NCI-H2227 (cell line): ENCODE measurements at regions not wholly inside any gene's neighbourhood (a gene's known extent, or its start where the extent isn't known, plus 50 kb on each side); places are given as distances from the start of the nearest gene placed in this dataset.
"Not testable (repeated sequence)": the region's sequence is repeated elsewhere in the genome, so short reads cannot be mapped to it uniquely, and the experiment has no call there.

Source experiments
- DNase-seq: peaks from one replicate; lab custom pipeline; 2025; ENCODE audit not compliant: unreplicated experiment; lab: John Stamatoyannopoulos, UW

DNA sequence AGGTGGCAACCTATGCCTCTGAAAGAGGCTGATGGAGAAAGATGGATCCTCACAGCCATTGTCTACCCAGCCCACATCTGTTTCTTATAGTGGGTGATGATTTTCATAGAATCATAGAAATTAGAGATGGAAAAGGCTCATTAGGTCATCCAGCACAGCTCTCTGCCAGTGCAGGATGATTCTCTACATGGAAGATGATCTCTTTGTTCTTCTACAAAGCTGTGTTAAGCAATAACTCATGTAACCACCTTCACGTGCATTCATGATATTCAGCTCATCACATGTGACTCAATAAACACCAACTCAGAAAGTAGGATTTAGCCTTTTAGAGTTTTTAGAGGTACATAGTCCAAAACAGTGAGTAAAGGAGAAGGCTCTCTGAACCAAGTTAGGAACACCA lies 539.4 kb upstream of the ID2 start:
- no peak for DNase-seq

- no peak for DNase-seq
Observed at GRCh38 chr2:8144131-8144631, 537.7 kb upstream of the ID2 start.

GRCh38 chr2:8144785-8145184 lies 537.1 kb upstream of the ID2 start:
- no peak for DNase-seq

GRCh38 chr2:8145375-8145774 lies 536.5 kb upstream of the ID2 start:
- not testable (repeated sequence) for DNase-seq

GRCh38 chr2:8146132-8147005 lies 535.5 kb upstream of the ID2 start:
- DNase-seq, result no peak

GRCh38 chr2:8148260-8149006 lies 533.4 kb upstream of the ID2 start:
- DNase-seq, result no peak

DNA sequence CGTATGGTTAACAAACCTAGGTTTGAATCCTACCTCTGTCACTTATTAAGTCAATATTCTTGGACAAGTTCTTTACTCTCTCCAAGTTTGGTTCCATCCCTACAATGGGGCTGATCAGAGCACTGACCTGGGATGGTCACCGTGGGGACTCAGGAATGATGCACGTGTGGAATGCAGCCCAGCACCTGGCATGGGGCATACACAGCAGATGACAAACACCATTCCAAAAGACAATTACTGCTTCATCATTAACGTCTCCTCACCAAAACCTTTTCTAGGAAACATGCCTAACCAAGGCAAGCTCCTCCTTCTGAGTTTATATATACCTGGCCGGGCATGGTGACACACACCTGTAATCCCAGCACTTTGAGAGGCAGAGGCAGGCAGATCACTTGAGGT lies 532.9 kb upstream of the ID2 start:
- no peak for DNase-seq

DNA sequence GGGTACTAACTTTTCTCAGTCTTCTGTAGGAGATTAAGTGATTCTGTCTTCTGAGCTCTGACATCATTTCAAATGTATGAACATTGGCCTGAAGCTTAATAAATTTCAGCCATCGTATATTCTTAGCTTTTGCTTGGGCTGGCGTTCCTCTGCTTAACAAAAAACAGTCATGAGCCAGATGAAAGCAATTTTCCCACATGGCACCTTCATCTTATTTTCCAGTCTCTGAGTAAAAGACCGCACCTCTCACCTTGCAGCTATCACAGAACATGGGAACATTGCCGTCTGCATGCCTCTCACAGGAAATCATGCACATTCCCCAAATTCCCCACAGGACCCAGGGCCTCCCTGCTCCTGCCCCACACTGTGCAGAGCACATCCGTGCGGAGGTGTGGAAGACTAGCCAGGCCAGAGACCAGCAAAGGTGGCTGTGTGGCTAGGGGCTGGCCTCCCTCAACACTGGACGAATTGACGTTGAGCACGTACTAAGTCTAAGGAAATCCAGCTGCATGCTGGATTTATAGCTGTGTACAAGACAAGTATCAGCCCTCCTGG lies 531.8 kb upstream of the ID2 start:
- DNase-seq, result no peak

DNA sequence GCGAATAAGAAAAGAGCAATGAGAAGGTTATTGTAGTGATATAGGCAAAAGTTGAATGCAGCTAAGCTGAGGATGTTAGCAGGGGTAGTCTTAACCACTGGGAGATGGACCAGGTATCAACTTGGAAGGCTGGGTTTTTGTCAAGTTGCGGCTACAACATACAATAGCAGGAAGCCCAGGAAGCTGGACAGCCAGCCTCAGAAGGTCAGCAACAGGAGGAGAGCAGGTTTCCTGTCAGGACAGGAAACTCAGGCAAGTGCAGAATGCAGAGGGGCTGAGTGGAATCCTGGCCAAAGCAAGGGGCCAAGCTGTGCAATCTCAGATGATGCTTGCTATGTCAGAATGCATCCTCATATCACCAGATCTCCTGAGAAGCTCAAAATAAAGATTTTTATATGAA lies 530.0 kb upstream of the ID2 start:
- DNase-seq, result no peak

GRCh38 chr2:8152392-8153257 lies 529.2 kb upstream of the ID2 start:
- DNase-seq, result no peak

DNA sequence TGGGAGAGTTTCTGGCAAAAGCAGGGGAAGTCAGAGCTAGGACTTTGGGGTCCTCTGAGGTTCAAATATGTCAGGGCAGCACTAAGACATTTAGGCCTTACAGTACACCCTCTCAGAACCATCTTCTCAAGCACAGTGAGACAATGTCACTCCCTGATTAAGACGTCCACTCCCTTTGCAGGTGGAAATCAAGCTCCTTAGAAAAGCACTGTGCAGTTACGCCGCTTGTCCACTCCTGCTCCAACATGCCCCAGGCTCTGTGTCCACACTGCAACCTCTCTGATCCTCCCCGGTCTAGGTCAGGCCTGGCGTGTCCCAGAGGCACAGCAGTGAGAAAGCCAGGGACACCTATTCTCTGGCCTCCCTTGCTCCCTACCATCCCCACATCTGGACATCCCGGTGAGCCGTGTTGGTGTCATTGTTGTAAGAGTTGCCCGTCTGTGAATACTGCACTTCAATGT lies 528.6 kb upstream of the ID2 start:
- DNase-seq, result no peak

DNA sequence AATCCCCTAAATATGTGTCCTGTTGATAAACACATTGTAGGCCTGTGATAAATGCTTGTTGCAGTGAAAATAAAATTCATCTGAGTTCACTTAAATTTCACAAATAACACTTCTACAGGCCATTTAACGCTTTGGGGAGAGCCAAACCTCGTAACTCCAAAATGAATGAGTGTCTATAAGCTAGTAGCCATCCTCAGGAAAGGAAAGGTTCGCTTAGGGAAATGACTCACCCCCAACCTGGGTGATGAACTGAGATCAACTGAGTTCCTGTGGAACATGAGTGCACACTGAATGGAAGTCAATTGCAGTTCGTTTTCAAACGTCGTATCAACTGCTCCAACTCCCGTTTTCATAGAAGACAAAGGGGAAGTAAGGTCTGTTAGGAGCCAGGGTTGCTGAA lies 527.6 kb upstream of the ID2 start:
- no peak for DNase-seq

- DNase-seq, result no peak
Observed at GRCh38 chr2:8154936-8155335, 526.9 kb upstream of the ID2 start.

GRCh38 chr2:8157621-8158430 lies 524.0 kb upstream of the ID2 start:
- DNase-seq, result no peak

DNA sequence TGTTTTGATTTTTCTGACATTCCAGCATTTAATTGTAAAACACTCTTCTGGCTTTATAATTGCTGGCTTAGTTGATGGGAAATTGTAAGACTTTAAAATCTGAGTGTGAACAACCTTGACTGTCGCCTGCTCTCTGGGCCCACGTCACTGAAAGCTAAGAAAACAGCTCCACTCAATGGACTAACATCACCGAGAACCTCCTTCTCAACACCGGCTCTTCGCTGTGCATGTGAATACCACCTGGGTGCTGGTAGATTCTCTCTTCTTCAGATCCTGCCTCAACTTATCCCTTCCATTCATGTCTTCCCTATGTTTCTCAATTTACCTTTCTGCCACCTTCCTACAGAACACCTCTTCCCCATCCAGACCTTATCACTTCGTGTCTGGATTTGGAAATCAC lies 523.1 kb upstream of the ID2 start:
- DNase-seq, result no peak

DNA sequence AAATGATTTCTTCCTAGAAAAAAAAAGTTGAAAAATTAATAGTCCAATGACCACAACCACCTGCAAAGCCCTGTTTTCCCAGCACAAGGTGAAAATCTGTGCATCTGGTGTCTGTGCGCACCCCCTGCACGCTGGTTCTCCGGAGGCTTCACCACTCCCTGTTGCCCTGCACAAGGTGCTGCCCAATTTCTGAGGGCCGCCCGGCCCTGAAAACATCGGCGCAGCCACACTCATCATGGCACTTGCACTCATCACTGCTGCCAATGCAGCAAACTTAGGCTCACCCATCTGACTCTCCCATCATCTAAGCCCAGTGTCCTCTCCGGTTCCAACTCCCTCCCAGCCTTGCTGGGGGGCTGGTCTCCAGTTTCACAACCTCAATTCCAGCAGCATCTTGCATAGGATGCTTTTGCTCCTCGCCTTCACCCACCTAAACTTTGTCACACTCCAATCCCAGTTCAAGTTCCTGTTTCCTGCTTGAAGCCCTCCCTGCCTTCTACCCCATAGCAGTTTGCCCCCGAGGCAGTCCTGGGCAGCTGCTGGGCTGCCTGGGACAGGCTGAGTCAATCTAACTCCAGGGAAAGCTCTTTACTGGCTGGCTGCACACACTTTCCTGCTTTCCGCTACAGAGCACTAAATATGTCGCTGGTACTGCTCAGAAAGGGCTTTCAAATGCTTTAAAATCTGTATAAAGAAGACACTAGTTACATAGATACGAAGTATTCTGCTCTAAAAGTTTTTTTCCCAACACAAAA lies 522.5 kb upstream of the ID2 start:
- DNase-seq, result no peak

- DNase-seq, result no peak
Observed at GRCh38 chr2:8159966-8160603, 521.8 kb upstream of the ID2 start.

DNA sequence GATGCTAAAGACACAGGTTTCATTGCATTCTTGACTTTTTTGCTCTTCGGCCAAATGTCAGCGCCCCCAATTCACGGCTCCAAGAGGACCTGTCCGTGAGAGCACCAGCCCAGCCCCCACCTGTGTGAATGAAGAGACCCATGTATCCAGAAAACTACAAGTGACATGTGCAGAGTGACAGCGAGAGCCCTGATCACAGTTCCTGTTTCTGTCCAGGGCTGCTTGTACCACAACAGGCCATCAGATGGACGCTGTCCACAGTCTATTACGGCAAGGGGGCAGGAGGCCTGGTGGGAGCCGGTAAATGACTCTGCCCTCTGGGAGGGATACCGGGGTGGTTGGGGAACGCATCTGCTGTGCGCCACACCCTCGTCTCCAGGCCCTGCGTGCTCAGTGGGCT lies 520.9 kb upstream of the ID2 start:
- DNase-seq, result no peak

DNA sequence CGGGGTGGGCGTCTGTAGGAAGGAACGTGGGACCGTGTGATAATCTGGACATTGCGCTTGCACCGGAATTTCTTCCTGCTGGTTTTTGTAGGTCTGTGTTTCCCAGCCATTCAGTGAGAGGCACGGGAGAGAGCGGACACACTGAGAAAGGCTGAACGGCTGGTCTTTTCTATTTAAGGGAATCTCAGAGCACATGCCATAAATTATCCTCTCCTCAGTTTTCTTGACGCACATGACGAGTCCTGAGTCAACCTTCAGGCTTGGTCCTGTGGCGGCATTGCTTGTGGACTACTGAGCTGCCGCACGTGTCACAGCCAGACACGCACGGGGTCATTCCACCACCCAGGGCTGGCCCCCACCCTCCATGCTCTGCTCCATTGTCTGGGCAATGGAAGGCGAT lies 519.3 kb upstream of the ID2 start:
- DNase-seq, result no peak
